AG08395 (cell line): ENCODE measurements at regions not wholly inside any gene's neighbourhood (a gene's known extent, or its start where the extent isn't known, plus 50 kb on each side); places are given as distances from the start of the nearest gene placed in this dataset.

Experiments used
- DNase-seq: peaks from one replicate; pipeline ENCODE4 v3.0.0; 2012; ENCODE audit warnings: mixed read lengths, low spot score

- no peak for DNase-seq
Measured at GRCh38 chr3:103629391-103629790, 1194.6 kb downstream of the ZPLD1 start.

- DNase-seq = no peak
Measured at GRCh38 chr3:103644450-103644849, 1209.6 kb downstream of the ZPLD1 start.

- DNase-seq = no peak
Measured at GRCh38 chr3:103653996-103654395, 1219.2 kb downstream of the ZPLD1 start.

- no peak for DNase-seq
Measured at GRCh38 chr3:103657756-103658155, 1222.9 kb downstream of the ZPLD1 start.

GRCh38 chr3:103660810-103661209, 1226.0 kb downstream of the ZPLD1 start:
- no peak for DNase-seq

GRCh38 chr3:103662591-103662990, 1227.8 kb downstream of the ZPLD1 start:
- no peak for DNase-seq

- no peak for DNase-seq
Measured at GRCh38 chr3:103672346-103672745, 1237.5 kb downstream of the ZPLD1 start.

- DNase-seq = no peak
Measured at GRCh38 chr3:103684904-103685303, 1250.1 kb downstream of the ZPLD1 start.

- DNase-seq = no peak
Measured at GRCh38 chr3:103685939-103686338, 1251.1 kb downstream of the ZPLD1 start.

- no peak for DNase-seq
Measured at GRCh38 chr3:103690536-103690935, 1255.7 kb downstream of the ZPLD1 start.

GRCh38 chr3:103693831-103694230, 1259.0 kb downstream of the ZPLD1 start:
- DNase-seq = no peak

- DNase-seq = no peak
Measured at GRCh38 chr3:103698646-103699045, 1263.8 kb downstream of the ZPLD1 start.

- DNase-seq = no peak
Measured at GRCh38 chr3:103699228-103699627, 1264.4 kb downstream of the ZPLD1 start.

- no peak for DNase-seq
Measured at GRCh38 chr3:103705641-103706040, 1270.8 kb downstream of the ZPLD1 start.

- DNase-seq = no peak
Measured at GRCh38 chr3:103706671-103707070, 1271.9 kb downstream of the ZPLD1 start.

- DNase-seq = no peak
Measured at GRCh38 chr3:103711670-103712069, 1276.9 kb downstream of the ZPLD1 start.

- DNase-seq = no peak
Measured at GRCh38 chr3:103712320-103713008, 1277.6 kb downstream of the ZPLD1 start.

GRCh38 chr3:103729547-103729946, 1294.7 kb downstream of the ZPLD1 start:
- DNase-seq = no peak

- no peak for DNase-seq
Measured at GRCh38 chr3:103730744-103731143, 1295.9 kb downstream of the ZPLD1 start.

- no peak for DNase-seq
Measured at GRCh38 chr3:103752986-103753385, 1318.2 kb downstream of the ZPLD1 start.

- no peak for DNase-seq
Measured at GRCh38 chr3:103767635-103768034, 1332.8 kb downstream of the ZPLD1 start.

- no peak for DNase-seq
Measured at GRCh38 chr3:103785017-103785416, 1350.2 kb downstream of the ZPLD1 start.

- DNase-seq = no peak
Measured at GRCh38 chr3:103785537-103785936, 1350.7 kb downstream of the ZPLD1 start.

- DNase-seq = no peak
Measured at GRCh38 chr3:103786296-103786695, 1351.5 kb downstream of the ZPLD1 start.
